GM21786 (cell line): ENCODE measurements at regions not wholly inside any gene's neighbourhood (a gene's known extent, or its start where the extent isn't known, plus 50 kb on each side); places are given as distances from the start of the nearest gene placed in this dataset.

Experiments used
- ATAC-seq: cut with Tn5 transposase; IDR thresholded peaks from one replicate; pipeline ENCODE4 v1.9.1; 2021; ENCODE audit not compliant: unreplicated experiment

GRCh38 chr4:22987870-22988269 lies 295.1 kb downstream of the GBA3 start:
- no peak for ATAC-seq

- ATAC-seq = no peak
Observed at GRCh38 chr4:22986881-22987280, 294.1 kb downstream of the GBA3 start.

- no peak for ATAC-seq
Observed at GRCh38 chr4:22986262-22986661, 293.5 kb downstream of the GBA3 start.

GRCh38 chr4:22984390-22984789 lies 291.7 kb downstream of the GBA3 start:
- no peak for ATAC-seq

GRCh38 chr4:22978656-22979055 lies 285.9 kb downstream of the GBA3 start:
- no peak for ATAC-seq

- ATAC-seq = no peak
Observed at GRCh38 chr4:22970665-22971064, 277.9 kb downstream of the GBA3 start.

- ATAC-seq = no peak
Observed at GRCh38 chr4:22969287-22969896, 276.7 kb downstream of the GBA3 start.

GRCh38 chr4:22962295-22962694 lies 269.6 kb downstream of the GBA3 start:
- no peak for ATAC-seq

- no peak for ATAC-seq
Observed at GRCh38 chr4:22959483-22959882, 266.7 kb downstream of the GBA3 start.

GRCh38 chr4:22957774-22958309 lies 265.1 kb downstream of the GBA3 start:
- no peak for ATAC-seq

GRCh38 chr4:22949161-22949855 lies 256.6 kb downstream of the GBA3 start:
- ATAC-seq = no peak

- no peak for ATAC-seq
Observed at GRCh38 chr4:22947851-22948250, 255.1 kb downstream of the GBA3 start.

- ATAC-seq = no peak
Observed at GRCh38 chr4:22942920-22943559, 250.3 kb downstream of the GBA3 start.

- ATAC-seq = no peak
Observed at GRCh38 chr4:22941688-22942375, 249.1 kb downstream of the GBA3 start.

GRCh38 chr4:22932326-22932725 lies 239.6 kb downstream of the GBA3 start:
- no peak for ATAC-seq

GRCh38 chr4:22922426-22922825 lies 229.7 kb downstream of the GBA3 start:
- no peak for ATAC-seq

GRCh38 chr4:22921936-22922335 lies 229.2 kb downstream of the GBA3 start:
- no peak for ATAC-seq

GRCh38 chr4:22911285-22911684 lies 218.5 kb downstream of the GBA3 start:
- ATAC-seq = no peak

- ATAC-seq = no peak
Observed at GRCh38 chr4:22910200-22910599, 217.5 kb downstream of the GBA3 start.

- ATAC-seq = no peak
Observed at GRCh38 chr4:22906045-22906444, 213.3 kb downstream of the GBA3 start.

GRCh38 chr4:22903913-22904312 lies 211.2 kb downstream of the GBA3 start:
- no peak for ATAC-seq

- no peak for ATAC-seq
Observed at GRCh38 chr4:22901631-22902030, 208.9 kb downstream of the GBA3 start.
